ENCODE measurements at regions not wholly inside any gene's neighbourhood (a gene's known extent, or its start where the extent isn't known, plus 50 kb on each side); places are given as distances from the start of the nearest gene placed in this dataset.

- H3K36me3 Mint-ChIP-seq, result peaks cover 5% of the 10 kb centered on the region
- H3K4me3 Mint-ChIP-seq, result no peak overlapping the region
- H3K27me3 Mint-ChIP-seq, result peaks cover 3% of the 10 kb centered on the region
These were observed 609.5 kb downstream of the BRD1 start for GRCh38 chr22:49218142-49218541.

GRCh38 chr22:49216579-49216978, 611.1 kb downstream of the BRD1 start:
- Mint-ChIP-seq H3K4me1 (no peaks in the 10 kb centered on the region), H3K27me3 (peaks cover 3% of the 10 kb centered on the region), H3K4me3 (no peak overlapping the region), H3K36me3 (peaks cover 5% of the 10 kb centered on the region), H3K9me3 (peaks cover 5 to 16% (median 8%) of the 10 kb centered on the region in 3 donors), H3K27ac (no peak overlapping the region)

More at GRCh38 chr22:49218142-49218541, 609.5 kb downstream of the BRD1 start:
- H3K4me1 Mint-ChIP-seq, result no peaks in the 10 kb centered on the region
- no peak overlapping the region for H3K27ac Mint-ChIP-seq
- H3K9me3 Mint-ChIP-seq, result peaks cover 5 to 15% (median 10%) of the 10 kb centered on the region in 3 donors

- peaks cover 3% of the 10 kb centered on the region for H3K27me3 Mint-ChIP-seq
- no peak overlapping the region for H3K27ac Mint-ChIP-seq
- peaks cover 5% of the 10 kb centered on the region for H3K36me3 Mint-ChIP-seq
- no peaks in the 10 kb centered on the region for H3K4me1 Mint-ChIP-seq
- no peak overlapping the region for H3K4me3 Mint-ChIP-seq
- peaks cover 5 to 16% (median 8%) of the 10 kb centered on the region in 3 donors for H3K9me3 Mint-ChIP-seq
These were observed 611.8 kb downstream of the BRD1 start for GRCh38 chr22:49215840-49216239.

GRCh38 chr22:49214976-49215375, 612.7 kb downstream of the BRD1 start:
- Mint-ChIP-seq H3K27me3 (peaks cover 3% of the 10 kb centered on the region), H3K4me3 (no peak overlapping the region), H3K36me3 (peaks cover 5% of the 10 kb centered on the region), H3K9me3 (peaks cover 5 to 16% (median 8%) of the 10 kb centered on the region in 3 donors), H3K27ac (no peak overlapping the region), H3K4me1 (no peaks in the 10 kb centered on the region)

- peaks cover 3% of the 10 kb centered on the region for H3K27me3 Mint-ChIP-seq
- peaks cover 4 to 13% (median 5%) of the 10 kb centered on the region in 3 donors for H3K9me3 Mint-ChIP-seq
- H3K4me1 Mint-ChIP-seq, result no peaks in the 10 kb centered on the region
- H3K36me3 Mint-ChIP-seq, result peaks cover 5% of the 10 kb centered on the region
- H3K4me3 Mint-ChIP-seq, result no peak overlapping the region
- no peak overlapping the region for H3K27ac Mint-ChIP-seq
These were observed 613.8 kb downstream of the BRD1 start for GRCh38 chr22:49213731-49214352.

- peaks cover 4% of the 10 kb centered on the region for H3K36me3 Mint-ChIP-seq
- H3K9me3 Mint-ChIP-seq, result peaks cover 0 to 8% (median 0%) of the 10 kb centered on the region in 3 donors
- peak overlapping the region in 1 of 4 donors; percentile 49 for H3K4me3 Mint-ChIP-seq
- peaks cover 1% of the 10 kb centered on the region for H3K27me3 Mint-ChIP-seq
- H3K27ac Mint-ChIP-seq, result no peak overlapping the region
- no peaks in the 10 kb centered on the region for H3K4me1 Mint-ChIP-seq
These were observed 615.2 kb downstream of the BRD1 start for GRCh38 chr22:49212466-49212865.

- H3K27ac Mint-ChIP-seq, result no peak overlapping the region
- no peaks in the 10 kb centered on the region for H3K36me3 Mint-ChIP-seq
- no peaks in the 10 kb centered on the region for H3K4me1 Mint-ChIP-seq
- no peak overlapping the region for H3K4me3 Mint-ChIP-seq
- H3K27me3 Mint-ChIP-seq, result peaks cover 1% of the 10 kb centered on the region
- H3K9me3 Mint-ChIP-seq, result peaks cover 0 to 5% (median 0%) of the 10 kb centered on the region in 3 donors
These were observed 615.7 kb downstream of the BRD1 start for GRCh38 chr22:49212002-49212401.

- H3K4me3 Mint-ChIP-seq, result no peak overlapping the region
- H3K9me3 Mint-ChIP-seq, result peaks cover 0 to 3% (median 0%) of the 10 kb centered on the region in 3 donors
- no peak overlapping the region for H3K27ac Mint-ChIP-seq
- H3K36me3 Mint-ChIP-seq, result no peaks in the 10 kb centered on the region
- H3K4me1 Mint-ChIP-seq, result no peaks in the 10 kb centered on the region
- H3K27me3 Mint-ChIP-seq, result peaks cover 1% of the 10 kb centered on the region
These were observed 616.5 kb downstream of the BRD1 start for GRCh38 chr22:49211176-49211575.

GRCh38 chr22:49210606-49211005, 617.1 kb downstream of the BRD1 start:
- H3K4me1 Mint-ChIP-seq, result no peaks in the 10 kb centered on the region
- no peaks in the 10 kb centered on the region for H3K27me3 Mint-ChIP-seq
- H3K9me3 Mint-ChIP-seq, result peaks cover 0 to 1% (median 0%) of the 10 kb centered on the region in 3 donors
- H3K27ac Mint-ChIP-seq, result no peak overlapping the region
- H3K4me3 Mint-ChIP-seq, result no peak overlapping the region
- H3K36me3 Mint-ChIP-seq, result no peaks in the 10 kb centered on the region

GRCh38 chr22:49209452-49210195, 618.0 kb downstream of the BRD1 start:
- H3K27ac Mint-ChIP-seq, result no peak overlapping the region
- no peaks in the 10 kb centered on the region for H3K4me1 Mint-ChIP-seq
- H3K27me3 Mint-ChIP-seq, result no peaks in the 10 kb centered on the region
- no peak overlapping the region for H3K4me3 Mint-ChIP-seq
- peaks cover 0 to 1% (median 0%) of the 10 kb centered on the region in 3 donors for H3K9me3 Mint-ChIP-seq
- H3K36me3 Mint-ChIP-seq, result no peaks in the 10 kb centered on the region

GRCh38 chr22:49208768-49209252, 618.9 kb downstream of the BRD1 start:
- no peaks in the 10 kb centered on the region for H3K36me3 Mint-ChIP-seq
- H3K27me3 Mint-ChIP-seq, result no peaks in the 10 kb centered on the region
- H3K4me1 Mint-ChIP-seq, result no peaks in the 10 kb centered on the region
- peaks cover 0 to 1% (median 0%) of the 10 kb centered on the region in 3 donors for H3K9me3 Mint-ChIP-seq
- H3K27ac Mint-ChIP-seq, result no peak overlapping the region
- H3K4me3 Mint-ChIP-seq, result no peak overlapping the region

- Mint-ChIP-seq H3K27ac (no peak overlapping the region), H3K4me1 (no peaks in the 10 kb centered on the region), H3K4me3 (no peak overlapping the region), H3K36me3 (no peaks in the 10 kb centered on the region), H3K9me3 (peaks cover 0 to 1% (median 0%) of the 10 kb centered on the region in 3 donors), H3K27me3 (no peaks in the 10 kb centered on the region)
These were observed 619.7 kb downstream of the BRD1 start for GRCh38 chr22:49208004-49208402.

GRCh38 chr22:49207008-49208003, 620.4 kb downstream of the BRD1 start:
- Mint-ChIP-seq H3K4me3 (no peak overlapping the region), H3K36me3 (no peaks in the 10 kb centered on the region), H3K9me3 (no peaks in the 10 kb centered on the region)

GRCh38 chr22:49206281-49206680, 621.4 kb downstream of the BRD1 start:
- Mint-ChIP-seq H3K27me3 (no peaks in the 10 kb centered on the region), H3K36me3 (no peaks in the 10 kb centered on the region), H3K4me1 (no peaks in the 10 kb centered on the region), H3K27ac (no peak overlapping the region), H3K9me3 (no peaks in the 10 kb centered on the region), H3K4me3 (no peak overlapping the region)

More at GRCh38 chr22:49207008-49208003, 620.4 kb downstream of the BRD1 start:
- H3K27ac Mint-ChIP-seq, result no peak overlapping the region
- no peaks in the 10 kb centered on the region for H3K4me1 Mint-ChIP-seq
- no peaks in the 10 kb centered on the region for H3K27me3 Mint-ChIP-seq

- no peak overlapping the region for H3K4me3 Mint-ChIP-seq
- H3K9me3 Mint-ChIP-seq, result no peaks in the 10 kb centered on the region
- H3K27me3 Mint-ChIP-seq, result no peaks in the 10 kb centered on the region
- no peaks in the 10 kb centered on the region for H3K4me1 Mint-ChIP-seq
- H3K27ac Mint-ChIP-seq, result no peak overlapping the region
- no peaks in the 10 kb centered on the region for H3K36me3 Mint-ChIP-seq
These were observed 622.2 kb downstream of the BRD1 start for GRCh38 chr22:49205483-49205800.
